ENCODE measurements at regions not wholly inside any gene's neighbourhood (a gene's known extent, or its start where the extent isn't known, plus 50 kb on each side); places are given as distances from the start of the nearest gene placed in this dataset.

GRCh38 chr9:118928722-118929121, 440.5 kb downstream of the BRINP1 start:
- no peak for TF ChIP-seq CTCF (IDR thresholded peaks at IDR 0.05)
- TF ChIP-seq EZH2 (IDR thresholded peaks at IDR 0.05): no peak
